LNCAP (cell line): ENCODE measurements at regions not wholly inside any gene's neighbourhood (a gene's known extent, or its start where the extent isn't known, plus 50 kb on each side); places are given as distances from the start of the nearest gene placed in this dataset.

Experiments used
- CTCF ChIP-seq: fragments of 450-650 bp; IDR thresholded peaks from 2 replicates; pipeline ENCODE4 v1.5.1; 2017; ENCODE audit warnings: mild to moderate bottlenecking

GRCh38 chr9:80673496-80673895 lies 1015.9 kb downstream of the TLE1 start:
- TF ChIP-seq CTCF: no peak

- TF ChIP-seq CTCF: no peak
Observed at GRCh38 chr9:80665479-80665878, 1023.9 kb downstream of the TLE1 start.

- TF ChIP-seq CTCF: peak; percentile 49; the same call in 1 of the 2 replicates
Observed at GRCh38 chr9:80664327-80665210, 1024.8 kb downstream of the TLE1 start.

GRCh38 chr9:80651044-80651443 lies 1038.3 kb downstream of the TLE1 start:
- no peak for TF ChIP-seq CTCF

- no peak for TF ChIP-seq CTCF
Observed at GRCh38 chr9:80649496-80649895, 1039.9 kb downstream of the TLE1 start.

GRCh38 chr9:80649001-80649420 lies 1040.3 kb downstream of the TLE1 start:
- no peak for TF ChIP-seq CTCF

- no peak for TF ChIP-seq CTCF
Observed at GRCh38 chr9:80648336-80648735, 1041.0 kb downstream of the TLE1 start.
